ENCODE measurements at regions not wholly inside any gene's neighbourhood (a gene's known extent, or its start where the extent isn't known, plus 50 kb on each side); places are given as distances from the start of the nearest gene placed in this dataset.

DNA sequence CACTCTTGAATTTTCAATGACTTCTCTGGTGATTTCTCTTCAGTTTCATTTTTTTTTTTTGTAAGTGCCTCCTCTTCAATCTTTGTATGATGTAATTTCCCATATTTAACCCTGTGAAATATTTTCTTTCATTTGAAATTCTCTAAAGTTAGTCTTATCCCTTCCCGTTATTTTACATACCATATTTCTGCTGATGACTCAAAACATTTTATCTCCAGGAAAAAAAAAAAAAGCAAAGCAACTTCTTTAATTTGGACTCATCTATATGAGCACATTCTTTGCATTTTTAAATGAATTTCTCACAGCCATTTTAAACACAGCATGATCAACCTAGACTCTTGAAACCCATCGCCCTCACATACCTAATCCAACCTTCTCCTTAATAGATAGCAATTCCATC lies 1831.4 kb downstream of the ARAP2 start:
- TF ChIP-seq POLR2A (IDR thresholded peaks at IDR 0.05), result no peak
- TF ChIP-seq POLR2AphosphoS5 (IDR thresholded peaks at IDR 0.05), result no peak
- no peak for TF ChIP-seq CTCF (IDR thresholded peaks at IDR 0.05)
- no peak for TF ChIP-seq EP300 (IDR thresholded peaks at IDR 0.05)
